HG02870 (cell line): ENCODE measurements at regions not wholly inside any gene's neighbourhood (a gene's known extent, or its start where the extent isn't known, plus 50 kb on each side); places are given as distances from the start of the nearest gene placed in this dataset.
"Not testable (repeated sequence)": the region's sequence is repeated elsewhere in the genome, so short reads cannot be mapped to it uniquely, and the experiment has no call there.

Experiments
- ATAC-seq: cut with Tn5 transposase; IDR thresholded peaks from one replicate; pipeline ENCODE4 v1.9.1; 2021; ENCODE audit warnings: mild to moderate bottlenecking, moderate library complexity; ENCODE audit not compliant: unreplicated experiment

- no peak for ATAC-seq
Measured at GRCh38 chrX:104392350-104392749, 137.6 kb upstream of the ESX1 start.

GRCh38 chrX:104391906-104392305 is 137.2 kb upstream of the ESX1 start:
- ATAC-seq = no peak

GRCh38 chrX:104376937-104377336 is 122.2 kb upstream of the ESX1 start:
- no peak for ATAC-seq

GRCh38 chrX:104372547-104372946 is 117.8 kb upstream of the ESX1 start:
- ATAC-seq = no peak

GRCh38 chrX:104370089-104370488 is 115.4 kb upstream of the ESX1 start:
- no peak for ATAC-seq

GRCh38 chrX:104360774-104361173 is 106.0 kb upstream of the ESX1 start:
- not testable (repeated sequence) for ATAC-seq

GRCh38 chrX:104359124-104359523 is 104.4 kb upstream of the ESX1 start:
- no peak for ATAC-seq

- ATAC-seq = no peak
Measured at GRCh38 chrX:104351173-104351769, 96.5 kb upstream of the ESX1 start.

- no peak for ATAC-seq
Measured at GRCh38 chrX:104347860-104348259, 93.1 kb upstream of the ESX1 start.

- peak; percentile 91 for ATAC-seq
Measured at GRCh38 chrX:104343428-104344129, 88.8 kb upstream of the ESX1 start.

- ATAC-seq = no peak
Measured at GRCh38 chrX:104342065-104342464, 87.3 kb upstream of the ESX1 start.

GRCh38 chrX:104335756-104336155 is 81.0 kb upstream of the ESX1 start:
- no peak for ATAC-seq

GRCh38 chrX:104334971-104335370 is 80.2 kb upstream of the ESX1 start:
- no peak for ATAC-seq

GRCh38 chrX:104330966-104331365 is 76.2 kb upstream of the ESX1 start:
- no peak for ATAC-seq

GRCh38 chrX:104329731-104330130 is 75.0 kb upstream of the ESX1 start:
- no peak for ATAC-seq

GRCh38 chrX:104325213-104325585 is 70.5 kb upstream of the ESX1 start:
- ATAC-seq = no peak

- no peak for ATAC-seq
Measured at GRCh38 chrX:104324461-104325212, 69.9 kb upstream of the ESX1 start.

- ATAC-seq = no peak
Measured at GRCh38 chrX:104319346-104319745, 64.6 kb upstream of the ESX1 start.

- no peak for ATAC-seq
Measured at GRCh38 chrX:104318330-104319009, 63.7 kb upstream of the ESX1 start.

- no peak for ATAC-seq
Measured at GRCh38 chrX:104316739-104317138, 62.0 kb upstream of the ESX1 start.

- no peak for ATAC-seq
Measured at GRCh38 chrX:104315555-104315954, 60.8 kb upstream of the ESX1 start.
